ENCODE measurements at regions not wholly inside any gene's neighbourhood (a gene's known extent, or its start where the extent isn't known, plus 50 kb on each side); places are given as distances from the start of the nearest gene placed in this dataset.
"Not testable (repeated sequence)": the region's sequence is repeated elsewhere in the genome, so short reads cannot be mapped to it uniquely, and the experiment has no call there.

- Histone ChIP-seq H3K27ac (ENCODE audit: poor library complexity, severe bottlenecking) (no peak overlapping the region), H3K36me3 (ENCODE audit: low read depth) (no peaks in the 10 kb centered on the region), H3K9me3 (ENCODE audit: severe bottlenecking) (no peaks in the 10 kb centered on the region), H3K27me3 (ENCODE audit: insufficient read depth, poor library complexity, severe bottlenecking) (no peaks in the 10 kb centered on the region), H3K4me1 (ENCODE audit: insufficient read depth, poor library complexity, severe bottlenecking) (no peaks in the 10 kb centered on the region), H3K4me3 (ENCODE audit: severe bottlenecking) (no peak overlapping the region)
- no peak for ATAC-seq (ENCODE audit: low read depth)
- DNase-seq (ENCODE audit: low spot score): no peak
- TF ChIP-seq, protein P1, sequence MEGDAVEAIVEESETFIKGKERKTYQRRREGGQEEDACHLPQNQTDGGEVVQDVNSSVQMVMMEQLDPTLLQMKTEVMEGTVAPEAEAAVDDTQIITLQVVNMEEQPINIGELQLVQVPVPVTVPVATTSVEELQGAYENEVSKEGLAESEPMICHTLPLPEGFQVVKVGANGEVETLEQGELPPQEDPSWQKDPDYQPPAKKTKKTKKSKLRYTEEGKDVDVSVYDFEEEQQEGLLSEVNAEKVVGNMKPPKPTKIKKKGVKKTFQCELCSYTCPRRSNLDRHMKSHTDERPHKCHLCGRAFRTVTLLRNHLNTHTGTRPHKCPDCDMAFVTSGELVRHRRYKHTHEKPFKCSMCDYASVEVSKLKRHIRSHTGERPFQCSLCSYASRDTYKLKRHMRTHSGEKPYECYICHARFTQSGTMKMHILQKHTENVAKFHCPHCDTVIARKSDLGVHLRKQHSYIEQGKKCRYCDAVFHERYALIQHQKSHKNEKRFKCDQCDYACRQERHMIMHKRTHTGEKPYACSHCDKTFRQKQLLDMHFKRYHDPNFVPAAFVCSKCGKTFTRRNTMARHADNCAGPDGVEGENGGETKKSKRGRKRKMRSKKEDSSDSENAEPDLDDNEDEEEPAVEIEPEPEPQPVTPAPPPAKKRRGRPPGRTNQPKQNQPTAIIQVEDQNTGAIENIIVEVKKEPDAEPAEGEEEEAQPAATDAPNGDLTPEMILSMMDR (IDR thresholded peaks at IDR 0.05; ENCODE audit: poor library complexity, severe bottlenecking): no peak
Measured at GRCh38 chr4:104286867-104287266, 207.8 kb downstream of the CXXC4 start.

DNA sequence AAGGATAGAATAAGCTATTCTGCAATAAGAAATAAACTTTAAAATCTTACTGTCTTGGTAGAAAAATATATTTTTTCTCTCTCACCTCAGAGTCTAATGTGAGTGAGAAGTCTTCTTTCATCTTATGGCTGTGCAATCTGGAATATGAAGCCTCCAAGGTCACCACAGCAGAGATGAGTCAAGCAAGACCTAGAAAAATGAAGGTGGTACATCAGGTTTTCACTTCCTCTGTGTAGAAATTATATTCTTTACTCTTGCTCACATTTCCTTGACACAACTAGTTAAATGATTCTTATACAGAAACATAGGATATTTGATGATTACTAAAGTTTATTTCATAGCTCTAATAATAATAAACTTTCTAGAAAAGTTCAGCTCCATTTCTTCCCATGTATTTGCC, 211.4 kb downstream of the CXXC4 start:
- TF ChIP-seq, protein P1 (IDR thresholded peaks at IDR 0.05; ENCODE audit: poor library complexity, severe bottlenecking): no peak
- no peak for ATAC-seq (ENCODE audit: low read depth)
- no peak overlapping the region for H3K4me3 ChIP-seq (ENCODE audit: severe bottlenecking)

DNA sequence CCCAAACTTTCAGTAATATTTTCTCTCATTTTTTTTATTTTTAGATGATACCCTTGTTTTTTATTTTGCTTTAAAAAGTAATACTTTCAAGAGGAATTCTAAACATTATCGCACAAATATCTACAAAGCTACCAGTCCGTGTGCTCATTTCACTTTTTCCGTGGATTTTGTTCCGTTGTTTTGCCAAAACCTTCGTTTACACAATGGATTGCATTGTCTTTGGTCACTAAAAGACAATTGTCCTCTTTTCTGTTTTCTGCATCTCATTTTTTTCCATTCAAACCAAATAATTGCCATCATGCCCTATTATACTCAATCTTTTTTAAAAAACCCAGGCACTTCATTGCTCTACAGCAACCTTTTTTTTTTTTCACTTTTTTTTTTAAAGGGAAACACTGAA, 214.9 kb downstream of the CXXC4 start:
- H3K4me3 ChIP-seq (ENCODE audit: severe bottlenecking): no peak overlapping the region
- TF ChIP-seq, protein P1 (IDR thresholded peaks at IDR 0.05; ENCODE audit: poor library complexity, severe bottlenecking): no peak
- no peaks in the 10 kb centered on the region for H3K9me3 ChIP-seq (ENCODE audit: severe bottlenecking)
- no peaks in the 10 kb centered on the region for H3K4me1 ChIP-seq (ENCODE audit: insufficient read depth, poor library complexity, severe bottlenecking)
- no peak for ATAC-seq (ENCODE audit: low read depth)
- no peaks in the 10 kb centered on the region for H3K27me3 ChIP-seq (ENCODE audit: insufficient read depth, poor library complexity, severe bottlenecking)
- H3K27ac ChIP-seq (ENCODE audit: poor library complexity, severe bottlenecking): no peak overlapping the region
- DNase-seq (ENCODE audit: low spot score): no peak
- no peaks in the 10 kb centered on the region for H3K36me3 ChIP-seq (ENCODE audit: low read depth)

More for the DNA sequence above, 211.4 kb downstream of the CXXC4 start:
- no peak overlapping the region for H3K27ac ChIP-seq (ENCODE audit: poor library complexity, severe bottlenecking)
- no peaks in the 10 kb centered on the region for H3K36me3 ChIP-seq (ENCODE audit: low read depth)
- DNase-seq (ENCODE audit: low spot score): no peak
- H3K27me3 ChIP-seq (ENCODE audit: insufficient read depth, poor library complexity, severe bottlenecking): no peaks in the 10 kb centered on the region
- H3K9me3 ChIP-seq (ENCODE audit: severe bottlenecking): no peaks in the 10 kb centered on the region
- H3K4me1 ChIP-seq (ENCODE audit: insufficient read depth, poor library complexity, severe bottlenecking): no peaks in the 10 kb centered on the region

GRCh38 chr4:104272966-104273365, 221.7 kb downstream of the CXXC4 start:
- TF ChIP-seq, protein P1 (IDR thresholded peaks at IDR 0.05; ENCODE audit: poor library complexity, severe bottlenecking): no peak
- ATAC-seq (ENCODE audit: low read depth) (no peak), DNase-seq (ENCODE audit: low spot score) (no peak)
- H3K27ac ChIP-seq (ENCODE audit: poor library complexity, severe bottlenecking): no peak overlapping the region
- no peaks in the 10 kb centered on the region for H3K4me1 ChIP-seq (ENCODE audit: insufficient read depth, poor library complexity, severe bottlenecking)
- no peaks in the 10 kb centered on the region for H3K9me3 ChIP-seq (ENCODE audit: severe bottlenecking)
- no peak overlapping the region for H3K4me3 ChIP-seq (ENCODE audit: severe bottlenecking)
- no peaks in the 10 kb centered on the region for H3K36me3 ChIP-seq (ENCODE audit: low read depth)
- no peaks in the 10 kb centered on the region for H3K27me3 ChIP-seq (ENCODE audit: insufficient read depth, poor library complexity, severe bottlenecking)

DNA sequence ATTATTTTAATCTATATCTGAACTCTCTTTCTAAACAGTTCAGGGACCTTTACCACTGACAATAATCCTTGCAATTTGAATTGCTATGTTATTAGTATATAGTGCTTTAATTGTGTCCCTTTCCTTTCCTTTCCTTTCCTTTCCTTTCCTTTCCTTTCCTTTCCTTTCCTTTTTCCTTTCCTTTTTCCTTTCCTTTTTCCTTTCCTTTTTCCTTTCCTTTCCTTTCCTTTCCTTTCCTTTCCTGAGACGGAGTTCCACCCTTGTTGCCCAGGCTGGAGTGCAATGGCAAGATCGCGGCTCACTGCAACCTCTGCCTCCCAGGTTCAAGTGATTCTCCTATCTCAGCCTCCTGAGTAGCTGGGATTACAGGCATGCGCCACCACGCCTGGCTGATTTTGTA, 225.1 kb downstream of the CXXC4 start:
- H3K27ac ChIP-seq (ENCODE audit: poor library complexity, severe bottlenecking); H3K36me3 ChIP-seq (ENCODE audit: low read depth); H3K4me1 ChIP-seq (ENCODE audit: insufficient read depth, poor library complexity, severe bottlenecking); H3K27me3 ChIP-seq (ENCODE audit: insufficient read depth, poor library complexity, severe bottlenecking); H3K9me3 ChIP-seq (ENCODE audit: severe bottlenecking); H3K4me3 ChIP-seq (ENCODE audit: severe bottlenecking); DNase-seq (ENCODE audit: low spot score); ATAC-seq (ENCODE audit: low read depth): not testable (repeated sequence)
